Stomach (tissue), 4 donors: ENCODE measurements at regions not wholly inside any gene's neighbourhood (a gene's known extent, or its start where the extent isn't known, plus 50 kb on each side); places are given as distances from the start of the nearest gene placed in this dataset.

ENCODE experiments used
- CTCF ChIP-seq, 7 experiments: fragments of 450-650 bp in 4 of 7; fragments of 200-600 bp in 3 of 7; sonication (generic) in 3 of 7; IDR thresholded peaks; one replicate each; pipeline ENCODE4 v1.5.1; 2016 to 2019; ENCODE audit warnings: antibody characterized with exemption in 7 of 7, control low read depth in 2 of 7, mild to moderate bottlenecking in 1 of 7
- POLR2A ChIP-seq, 4 donors: fragments of 450-650 bp; IDR thresholded peaks; one replicate each; pipeline ENCODE4 v1.6.1; 2016; ENCODE audit warnings: antibody characterized with exemption in 4 of 4, control low read depth in 2 of 4, mild to moderate bottlenecking in 1 of 4, moderate library complexity in 1 of 4

GRCh38 chr10:109264004-109264403, 659.3 kb downstream of the XPNPEP1 start:
- TF ChIP-seq CTCF (IDR thresholded peaks at IDR 0.05) (no peak), POLR2A (IDR thresholded peaks at IDR 0.05) (no peak)
